WTC11 (cell line): ENCODE measurements at regions not wholly inside any gene's neighbourhood (a gene's known extent, or its start where the extent isn't known, plus 50 kb on each side); places are given as distances from the start of the nearest gene placed in this dataset.

Source experiments
- ATAC-seq: fragments of 200-7000 bp; cut with Tn5 transposase; 2 replicates; pipeline ENCODE4 v1.10.0; 2021; ENCODE audit warnings: mild to moderate bottlenecking, moderate library complexity
- CTCF ChIA-PET: fragments of 300-600 bp; sonication (Branson Sonifier 250); formaldehyde crosslinking; loops from one replicate; lab custom pipeline; 2021; ENCODE audit warnings: antibody characterized with exemption; lab: Charles Lee
- POLR2A ChIA-PET: fragments of 350-600 bp; sonication (Branson Sonifier 250); formaldehyde crosslinking; loops from one replicate; lab custom pipeline; 2021; ENCODE audit warnings: antibody characterized with exemption; lab: Charles Lee
- DNase-seq: peaks from one replicate; pipeline ENCODE4 v3.0.0; 2021; ENCODE audit warnings: low spot score
- H3K27ac Mint-ChIP-seq: 2 replicates; pipeline ENCODE4 v1.8.0; 2021; ENCODE audit warnings: mixed read lengths
- H3K27me3 Mint-ChIP-seq: 2 replicates; pipeline ENCODE4 v1.8.0; 2021; ENCODE audit warnings: low read depth, mild to moderate bottlenecking, moderate library complexity, mixed read lengths
- H3K36me3 Mint-ChIP-seq: 2 replicates; pipeline ENCODE4 v1.8.0; 2021; ENCODE audit warnings: mixed read lengths
- H3K4me1 Mint-ChIP-seq: 2 replicates; pipeline ENCODE4 v1.8.0; 2022; ENCODE audit warnings: mixed read lengths
- H3K4me3 Mint-ChIP-seq: 2 replicates; pipeline ENCODE4 v1.8.0; 2021; ENCODE audit warnings: mild to moderate bottlenecking, moderate library complexity, mixed read lengths
- H3K9me3 Mint-ChIP-seq: 2 replicates; pipeline ENCODE4 v1.8.0; 2021; ENCODE audit warnings: mixed read lengths
- ARID4B ChIP-seq: sonication (generic); formaldehyde crosslinking; IDR thresholded peaks from 2 replicates; pipeline ENCODE4 v1.8.0; 2023; ENCODE audit warnings: missing genetic modification reagents, mild to moderate bottlenecking, borderline replicate concordance
- ATF1 ChIP-seq: sonication (generic); formaldehyde crosslinking; IDR thresholded peaks from 2 replicates; pipeline ENCODE4 v1.8.1; 2023; ENCODE audit warnings: mild to moderate bottlenecking, moderate library complexity, missing genetic modification reagents
- ATF2 ChIP-seq: sonication (generic); formaldehyde crosslinking; IDR thresholded peaks from 2 replicates; pipeline ENCODE4 v1.8.1; 2022; ENCODE audit warnings: low read depth, missing genetic modification reagents, borderline replicate concordance
- EMX1 ChIP-seq: fragments of 250-450 bp; sonication (Bioruptor Pico); IDR thresholded peaks from 2 replicates; pipeline ENCODE4 v1.8.0; 2021; ENCODE audit warnings: mild to moderate bottlenecking
- ESRRA ChIP-seq: sonication (generic); formaldehyde crosslinking; IDR thresholded peaks from 2 replicates; pipeline ENCODE4 v1.8.1; 2022; ENCODE audit warnings: mild to moderate bottlenecking, missing genetic modification reagents, borderline replicate concordance
- FOXJ3 ChIP-seq: sonication (generic); formaldehyde crosslinking; IDR thresholded peaks from 2 replicates; pipeline ENCODE4 v1.9.0; 2021; ENCODE audit warnings: missing genetic modification reagents, mild to moderate bottlenecking, borderline replicate concordance
- MAX ChIP-seq: sonication (generic); formaldehyde crosslinking; IDR thresholded peaks from 2 replicates; pipeline ENCODE4 v1.8.0; 2022; ENCODE audit warnings: mild to moderate bottlenecking, missing genetic modification reagents
- MLX ChIP-seq: sonication (generic); formaldehyde crosslinking; IDR thresholded peaks from 2 replicates; pipeline ENCODE4 v1.8.1; 2023; ENCODE audit warnings: mild to moderate bottlenecking, missing genetic modification reagents, moderate library complexity
- NFE2L1 ChIP-seq: sonication (generic); formaldehyde crosslinking; IDR thresholded peaks from 2 replicates; pipeline ENCODE4 v1.8.1; 2023; ENCODE audit warnings: missing genetic modification reagents
- NR3C1 ChIP-seq: sonication (generic); formaldehyde crosslinking; conservative IDR thresholded peaks from 2 replicates; pipeline ENCODE4 v1.8.1; 2023; ENCODE audit warnings: low read depth, mild to moderate bottlenecking, missing genetic modification reagents
- OVOL2 ChIP-seq: fragments of 250-450 bp; sonication (Bioruptor Pico); IDR thresholded peaks from 2 replicates; pipeline ENCODE4 v1.9.0; 2021; ENCODE audit warnings: mild to moderate bottlenecking, borderline replicate concordance
- TEAD1 ChIP-seq: sonication (generic); formaldehyde crosslinking; IDR thresholded peaks from 2 replicates; pipeline ENCODE4 v1.8.0; 2022; ENCODE audit warnings: mild to moderate bottlenecking, missing genetic modification reagents
- ZBTB43 ChIP-seq: sonication (generic); formaldehyde crosslinking; IDR thresholded peaks from 2 replicates; pipeline ENCODE4 v1.8.1; 2023; ENCODE audit warnings: mild to moderate bottlenecking, missing genetic modification reagents
- ZNF121 ChIP-seq: sonication (generic); formaldehyde crosslinking; IDR thresholded peaks from 2 replicates; pipeline ENCODE4 v1.8.0; 2023; ENCODE audit warnings: missing genetic modification reagents
- TF ChIP-seq, protein P1 (sequence below): sonication (generic); formaldehyde crosslinking; IDR thresholded peaks from 2 replicates; pipeline ENCODE4 v1.8.1; 2023; ENCODE audit warnings: mild to moderate bottlenecking, missing genetic modification reagents, moderate library complexity
- TF ChIP-seq, protein P2 (sequence below): sonication (generic); formaldehyde crosslinking; IDR thresholded peaks from 2 replicates; pipeline ENCODE4 v1.8.0; 2023; ENCODE audit warnings: mild to moderate bottlenecking, missing genetic modification reagents
- TF ChIP-seq, protein P3 (sequence below): fragments of 250-450 bp; sonication (Bioruptor Pico); conservative IDR thresholded peaks from 2 replicates; pipeline ENCODE4 v1.9.0; 2021; ENCODE audit warnings: mild to moderate bottlenecking

DNA sequence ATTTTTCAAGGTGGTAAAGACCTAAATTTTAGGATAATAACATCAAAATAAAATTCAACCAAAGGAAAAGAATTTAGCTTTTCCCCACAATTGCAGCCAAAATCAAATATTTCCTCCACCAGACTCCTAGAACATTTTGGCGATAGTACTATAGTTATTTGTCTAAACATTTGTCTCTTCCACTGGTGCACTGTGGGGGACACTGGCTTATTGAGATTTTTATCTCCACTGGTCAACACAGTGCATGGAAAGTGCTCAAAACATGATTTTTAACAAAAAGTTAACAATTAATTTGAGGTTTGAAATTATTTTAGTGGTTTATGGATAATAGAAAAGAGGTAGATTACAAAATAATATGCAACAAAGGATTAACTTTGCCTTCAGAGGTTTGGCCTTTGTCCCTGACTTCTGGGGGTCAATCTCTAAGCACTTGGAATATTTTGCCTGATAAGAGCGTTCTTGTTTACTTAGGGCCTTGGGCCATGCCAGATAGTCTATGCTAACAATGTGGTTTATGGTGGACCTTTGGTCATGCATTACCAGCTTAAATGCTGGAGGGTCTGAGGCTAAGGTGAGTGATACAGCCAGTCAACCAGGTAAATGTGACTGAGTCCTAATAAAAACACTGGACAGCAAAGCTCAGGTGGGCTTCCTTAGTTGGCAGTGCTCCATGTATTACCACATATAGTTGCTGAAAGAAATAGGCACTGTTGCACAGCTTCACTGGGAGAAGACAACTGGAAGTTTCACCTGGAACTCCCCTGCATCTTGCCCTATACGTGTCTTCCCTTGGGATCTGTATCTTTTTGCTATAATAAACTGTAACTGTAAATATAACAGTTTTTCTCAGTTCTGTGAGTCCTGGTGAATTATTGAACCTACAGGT is 67.2 kb upstream of the SATB2 start:
- DNase-seq (no peak), ATAC-seq (no peak)
- ChIA-PET POLR2A (no interaction called here), CTCF (no interaction called here)
- Mint-ChIP-seq H3K36me3 (no peaks in the 10 kb centered on the region), H3K27me3 (no peaks in the 10 kb centered on the region), H3K27ac (no peak overlapping the region), H3K4me3 (no peak overlapping the region), H3K9me3 (peaks cover 6% of the 10 kb centered on the region; the same call in 1 of the 2 replicates), H3K4me1 (no peaks in the 10 kb centered on the region)
- TF ChIP-seq EMX1 = no peak
- TF ChIP-seq ATF2 (CRISPR knock-in tag) = no peak
- TF ChIP-seq, protein P1, sequence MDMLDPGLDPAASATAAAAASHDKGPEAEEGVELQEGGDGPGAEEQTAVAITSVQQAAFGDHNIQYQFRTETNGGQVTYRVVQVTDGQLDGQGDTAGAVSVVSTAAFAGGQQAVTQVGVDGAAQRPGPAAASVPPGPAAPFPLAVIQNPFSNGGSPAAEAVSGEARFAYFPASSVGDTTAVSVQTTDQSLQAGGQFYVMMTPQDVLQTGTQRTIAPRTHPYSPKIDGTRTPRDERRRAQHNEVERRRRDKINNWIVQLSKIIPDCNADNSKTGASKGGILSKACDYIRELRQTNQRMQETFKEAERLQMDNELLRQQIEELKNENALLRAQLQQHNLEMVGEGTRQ = no peak
- no peak for TF ChIP-seq NR3C1 (CRISPR knock-in tag)
- TF ChIP-seq ESRRA (CRISPR knock-in tag) = no peak
- TF ChIP-seq, protein P2, sequence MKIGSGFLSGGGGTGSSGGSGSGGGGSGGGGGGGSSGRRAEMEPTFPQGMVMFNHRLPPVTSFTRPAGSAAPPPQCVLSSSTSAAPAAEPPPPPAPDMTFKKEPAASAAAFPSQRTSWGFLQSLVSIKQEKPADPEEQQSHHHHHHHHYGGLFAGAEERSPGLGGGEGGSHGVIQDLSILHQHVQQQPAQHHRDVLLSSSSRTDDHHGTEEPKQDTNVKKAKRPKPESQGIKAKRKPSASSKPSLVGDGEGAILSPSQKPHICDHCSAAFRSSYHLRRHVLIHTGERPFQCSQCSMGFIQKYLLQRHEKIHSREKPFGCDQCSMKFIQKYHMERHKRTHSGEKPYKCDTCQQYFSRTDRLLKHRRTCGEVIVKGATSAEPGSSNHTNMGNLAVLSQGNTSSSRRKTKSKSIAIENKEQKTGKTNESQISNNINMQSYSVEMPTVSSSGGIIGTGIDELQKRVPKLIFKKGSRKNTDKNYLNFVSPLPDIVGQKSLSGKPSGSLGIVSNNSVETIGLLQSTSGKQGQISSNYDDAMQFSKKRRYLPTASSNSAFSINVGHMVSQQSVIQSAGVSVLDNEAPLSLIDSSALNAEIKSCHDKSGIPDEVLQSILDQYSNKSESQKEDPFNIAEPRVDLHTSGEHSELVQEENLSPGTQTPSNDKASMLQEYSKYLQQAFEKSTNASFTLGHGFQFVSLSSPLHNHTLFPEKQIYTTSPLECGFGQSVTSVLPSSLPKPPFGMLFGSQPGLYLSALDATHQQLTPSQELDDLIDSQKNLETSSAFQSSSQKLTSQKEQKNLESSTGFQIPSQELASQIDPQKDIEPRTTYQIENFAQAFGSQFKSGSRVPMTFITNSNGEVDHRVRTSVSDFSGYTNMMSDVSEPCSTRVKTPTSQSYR (CRISPR knock-in tag) = no peak
- TF ChIP-seq TEAD1 (CRISPR knock-in tag) = no peak
- TF ChIP-seq OVOL2 = no peak
- TF ChIP-seq ZNF121 (CRISPR knock-in tag) = no peak
- no peak for TF ChIP-seq MLX (CRISPR knock-in tag)
- TF ChIP-seq FOXJ3 (CRISPR knock-in tag) = no peak
- no peak for TF ChIP-seq NFE2L1 (CRISPR knock-in tag)
- TF ChIP-seq, protein P3, sequence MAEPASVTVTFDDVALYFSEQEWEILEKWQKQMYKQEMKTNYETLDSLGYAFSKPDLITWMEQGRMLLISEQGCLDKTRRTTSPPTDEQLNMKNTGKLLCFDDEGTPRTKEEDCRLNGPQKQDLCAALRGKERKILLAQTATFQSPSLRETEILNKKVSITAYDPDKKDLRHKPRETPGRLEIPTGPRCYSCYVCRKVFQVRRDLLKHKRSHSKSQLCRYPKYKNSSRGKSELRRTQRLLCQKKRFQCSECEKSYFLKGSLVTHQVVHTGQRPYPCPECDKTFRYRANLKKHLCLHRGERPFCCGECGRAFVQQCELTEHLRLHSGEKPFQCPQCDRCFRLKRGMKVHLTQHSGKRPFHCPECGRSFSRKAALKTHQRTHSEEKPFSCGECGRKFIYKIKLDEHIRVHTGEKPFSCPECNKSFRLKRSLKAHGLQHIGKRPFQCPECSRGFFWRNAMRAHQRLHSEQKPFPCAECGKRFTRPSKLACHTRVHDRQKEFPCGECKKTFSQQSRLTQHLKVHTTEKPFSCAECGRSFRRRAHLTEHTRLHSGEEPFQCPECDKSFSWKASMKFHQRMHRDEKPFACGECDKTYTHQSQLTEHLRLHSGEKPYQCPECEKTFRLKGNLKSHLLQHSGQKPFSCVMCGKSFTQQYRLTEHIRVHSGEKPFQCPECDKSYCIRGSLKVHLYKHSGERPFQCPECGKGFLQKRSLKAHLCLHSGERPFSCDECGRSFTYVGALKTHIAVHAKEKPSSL (CRISPR knock-in tag) = no peak
- TF ChIP-seq ARID4B (CRISPR knock-in tag) = no peak
- no peak for TF ChIP-seq ATF1
- TF ChIP-seq ZBTB43 (CRISPR knock-in tag) = no peak
- no peak for TF ChIP-seq MAX
